GM23338 (cell line): ENCODE measurements at regions not wholly inside any gene's neighbourhood (a gene's known extent, or its start where the extent isn't known, plus 50 kb on each side); places are given as distances from the start of the nearest gene placed in this dataset.

Experiments
- CREB1 ChIP-seq: fragments of 250-450 bp; sonication (Bioruptor Pico); IDR thresholded peaks from 2 replicates; pipeline ENCODE4 v1.5.0; 2020; ENCODE audit warnings: low read depth, mild to moderate bottlenecking, moderate library complexity
- CTCF ChIP-seq, 2 experiments: fragments of 200-600 bp in 1 of 2; sonication (generic) in 1 of 2; conservative IDR thresholded peaks; 2 replicates each; pipeline versions ENCODE4 v1.5.1 to v1.6.1; 2016 to 2017; ENCODE audit warnings: antibody characterized with exemption in 2 of 2, low read depth in 2 of 2, mild to moderate bottlenecking in 2 of 2, moderate library complexity in 1 of 2
- ETS1 ChIP-seq: IDR thresholded peaks from 2 replicates; pipeline ENCODE4 v1.6.1; 2016; ENCODE audit warnings: antibody characterized with exemption
- EZH2 ChIP-seq: fragments of 200-600 bp; sonication (generic); IDR thresholded peaks from one replicate; pipeline ENCODE4 v1.8.0; 2017; ENCODE audit warnings: antibody characterized with exemption, mild to moderate bottlenecking, low read depth; ENCODE audit not compliant: unreplicated experiment
- EZH2phosphoT487 ChIP-seq: fragments of 200-600 bp; sonication (generic); IDR thresholded peaks from one replicate; pipeline ENCODE4 v1.8.1; 2018; ENCODE audit warnings: antibody characterized with exemption; ENCODE audit not compliant: unreplicated experiment
- JUNB ChIP-seq: IDR thresholded peaks from one replicate; pipeline ENCODE4 v1.6.1; 2016; ENCODE audit warnings: antibody characterized with exemption; ENCODE audit not compliant: unreplicated experiment
- NANOG ChIP-seq: IDR thresholded peaks from 2 replicates; pipeline ENCODE4 v1.6.1; 2016; ENCODE audit warnings: antibody characterized with exemption, borderline replicate concordance
- POLR2AphosphoS5 ChIP-seq: IDR thresholded peaks from 2 replicates; pipeline ENCODE4 v1.6.1; 2016; ENCODE audit warnings: antibody characterized with exemption, low read depth
- REST ChIP-seq: IDR thresholded peaks from one replicate; pipeline ENCODE4 v1.6.1; 2018; ENCODE audit warnings: antibody characterized with exemption; ENCODE audit not compliant: unreplicated experiment
- STAT1 ChIP-seq: IDR thresholded peaks from one replicate; pipeline ENCODE4 v1.6.1; 2016; ENCODE audit warnings: antibody characterized with exemption; ENCODE audit not compliant: unreplicated experiment
- ZNF114 ChIP-seq: fragments of 250-450 bp; sonication (Bioruptor Pico); IDR thresholded peaks from 2 replicates; pipeline ENCODE4 v1.5.0; 2020; ENCODE audit warnings: mild to moderate bottlenecking, moderate library complexity
- ZNF331 ChIP-seq: fragments of 250-450 bp; sonication (Bioruptor Pico); IDR thresholded peaks from 2 replicates; pipeline ENCODE4 v1.5.0; 2020; ENCODE audit warnings: low read depth, mild to moderate bottlenecking, moderate library complexity
- TF ChIP-seq, protein P1 (sequence below): fragments of 250-450 bp; sonication (Bioruptor Pico); IDR thresholded peaks from 2 replicates; pipeline ENCODE4 v1.5.0; 2020; ENCODE audit warnings: mild to moderate bottlenecking, moderate library complexity

- TF ChIP-seq CTCF (conservative IDR thresholded peaks at IDR 0.05; ENCODE audit: low read depth in 2 of 2) (no peak), POLR2AphosphoS5 (no peak), CREB1 (CRISPR knock-in tag) (no peak), EZH2 (no peak), JUNB (no peak), ZNF114 (CRISPR knock-in tag) (no peak), ETS1 (no peak), EZH2phosphoT487 (no peak), REST (no peak), NANOG (no peak), ZNF331 (CRISPR knock-in tag) (no peak), STAT1 (no peak)
- TF ChIP-seq, protein P1, sequence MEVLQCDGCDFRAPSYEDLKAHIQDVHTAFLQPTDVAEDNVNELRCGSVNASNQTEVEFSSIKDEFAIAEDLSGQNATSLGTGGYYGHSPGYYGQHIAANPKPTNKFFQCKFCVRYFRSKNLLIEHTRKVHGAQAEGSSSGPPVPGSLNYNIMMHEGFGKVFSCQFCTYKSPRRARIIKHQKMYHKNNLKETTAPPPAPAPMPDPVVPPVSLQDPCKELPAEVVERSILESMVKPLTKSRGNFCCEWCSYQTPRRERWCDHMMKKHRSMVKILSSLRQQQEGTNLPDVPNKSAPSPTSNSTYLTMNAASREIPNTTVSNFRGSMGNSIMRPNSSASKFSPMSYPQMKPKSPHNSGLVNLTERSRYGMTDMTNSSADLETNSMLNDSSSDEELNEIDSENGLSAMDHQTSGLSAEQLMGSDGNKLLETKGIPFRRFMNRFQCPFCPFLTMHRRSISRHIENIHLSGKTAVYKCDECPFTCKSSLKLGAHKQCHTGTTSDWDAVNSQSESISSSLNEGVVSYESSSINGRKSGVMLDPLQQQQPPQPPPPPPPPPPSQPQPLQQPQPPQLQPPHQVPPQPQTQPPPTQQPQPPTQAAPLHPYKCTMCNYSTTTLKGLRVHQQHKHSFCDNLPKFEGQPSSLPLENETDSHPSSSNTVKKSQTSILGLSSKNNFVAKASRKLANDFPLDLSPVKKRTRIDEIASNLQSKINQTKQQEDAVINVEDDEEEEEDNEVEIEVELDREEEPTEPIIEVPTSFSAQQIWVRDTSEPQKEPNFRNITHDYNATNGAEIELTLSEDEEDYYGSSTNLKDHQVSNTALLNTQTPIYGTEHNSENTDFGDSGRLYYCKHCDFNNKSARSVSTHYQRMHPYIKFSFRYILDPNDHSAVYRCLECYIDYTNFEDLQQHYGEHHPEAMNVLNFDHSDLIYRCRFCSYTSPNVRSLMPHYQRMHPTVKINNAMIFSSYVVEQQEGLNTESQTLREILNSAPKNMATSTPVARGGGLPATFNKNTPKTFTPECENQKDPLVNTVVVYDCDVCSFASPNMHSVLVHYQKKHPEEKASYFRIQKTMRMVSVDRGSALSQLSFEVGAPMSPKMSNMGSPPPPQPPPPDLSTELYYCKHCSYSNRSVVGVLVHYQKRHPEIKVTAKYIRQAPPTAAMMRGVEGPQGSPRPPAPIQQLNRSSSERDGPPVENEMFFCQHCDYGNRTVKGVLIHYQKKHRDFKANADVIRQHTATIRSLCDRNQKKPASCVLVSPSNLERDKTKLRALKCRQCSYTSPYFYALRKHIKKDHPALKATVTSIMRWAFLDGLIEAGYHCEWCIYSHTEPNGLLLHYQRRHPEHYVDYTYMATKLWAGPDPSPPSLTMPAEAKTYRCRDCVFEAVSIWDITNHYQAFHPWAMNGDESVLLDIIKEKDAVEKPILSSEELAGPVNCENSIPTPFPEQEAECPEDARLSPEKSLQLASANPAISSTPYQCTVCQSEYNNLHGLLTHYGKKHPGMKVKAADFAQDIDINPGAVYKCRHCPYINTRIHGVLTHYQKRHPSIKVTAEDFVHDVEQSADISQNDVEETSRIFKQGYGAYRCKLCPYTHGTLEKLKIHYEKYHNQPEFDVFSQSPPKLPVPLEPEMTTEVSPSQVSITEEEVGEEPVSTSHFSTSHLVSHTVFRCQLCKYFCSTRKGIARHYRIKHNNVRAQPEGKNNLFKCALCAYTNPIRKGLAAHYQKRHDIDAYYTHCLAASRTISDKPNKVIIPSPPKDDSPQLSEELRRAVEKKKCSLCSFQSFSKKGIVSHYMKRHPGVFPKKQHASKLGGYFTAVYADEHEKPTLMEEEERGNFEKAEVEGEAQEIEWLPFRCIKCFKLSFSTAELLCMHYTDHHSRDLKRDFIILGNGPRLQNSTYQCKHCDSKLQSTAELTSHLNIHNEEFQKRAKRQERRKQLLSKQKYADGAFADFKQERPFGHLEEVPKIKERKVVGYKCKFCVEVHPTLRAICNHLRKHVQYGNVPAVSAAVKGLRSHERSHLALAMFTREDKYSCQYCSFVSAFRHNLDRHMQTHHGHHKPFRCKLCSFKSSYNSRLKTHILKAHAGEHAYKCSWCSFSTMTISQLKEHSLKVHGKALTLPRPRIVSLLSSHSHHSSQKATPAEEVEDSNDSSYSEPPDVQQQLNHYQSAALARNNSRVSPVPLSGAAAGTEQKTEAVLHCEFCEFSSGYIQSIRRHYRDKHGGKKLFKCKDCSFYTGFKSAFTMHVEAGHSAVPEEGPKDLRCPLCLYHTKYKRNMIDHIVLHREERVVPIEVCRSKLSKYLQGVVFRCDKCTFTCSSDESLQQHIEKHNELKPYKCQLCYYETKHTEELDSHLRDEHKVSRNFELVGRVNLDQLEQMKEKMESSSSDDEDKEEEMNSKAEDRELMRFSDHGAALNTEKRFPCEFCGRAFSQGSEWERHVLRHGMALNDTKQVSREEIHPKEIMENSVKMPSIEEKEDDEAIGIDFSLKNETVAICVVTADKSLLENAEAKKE, result no peak
These were observed 253.4 kb upstream of the KCNG1 start for GRCh38 chr20:51276296-51276695.
